Lower leg skin (tissue), 4 donors: ENCODE measurements at regions not wholly inside any gene's neighbourhood (a gene's known extent, or its start where the extent isn't known, plus 50 kb on each side); places are given as distances from the start of the nearest gene placed in this dataset.

Experiments used
- DNase-seq, 2 donors: peaks; one replicate each; pipeline ENCODE4 v3.0.0-alpha.2; 2019; ENCODE audit warnings: low spot score in 2 of 2
- H3K4me3 ChIP-seq: fragments of 200-600 bp; sonication (generic); 2 replicates; pipeline ENCODE4 v1.5.1; 2017; ENCODE audit warnings: mild to moderate bottlenecking, low read depth; ENCODE audit not compliant: poor library complexity, severe bottlenecking
- POLR2A ChIP-seq, 2 donors: fragments of 450-650 bp; IDR thresholded peaks; one replicate each; pipeline ENCODE4 v1.6.1; 2016 to 2017; ENCODE audit warnings: antibody characterized with exemption in 2 of 2, mild to moderate bottlenecking in 1 of 2, moderate library complexity in 1 of 2
- WGBS, 2 donors: methylation state at CpG; one replicate each; pipeline ENCODE4 v1.1.5; 2018; 5-methylcytosine and 5-hydroxymethylcytosine counted together
- intact Hi-C: fragments of 100-400 bp; cut with DNase I; formaldehyde crosslinking; loops from one replicate; pipeline ENCODE4 v1.15.0; 2023; ENCODE audit warnings: low total_unique reads
- TF ChIP-seq, protein P1 (sequence below), 3 donors: fragments of 450-650 bp; IDR thresholded peaks; one replicate each; pipeline ENCODE4 v1.5.1; 2016; ENCODE audit warnings: antibody characterized with exemption in 3 of 3, mild to moderate bottlenecking in 3 of 3, moderate library complexity in 2 of 3

DNA sequence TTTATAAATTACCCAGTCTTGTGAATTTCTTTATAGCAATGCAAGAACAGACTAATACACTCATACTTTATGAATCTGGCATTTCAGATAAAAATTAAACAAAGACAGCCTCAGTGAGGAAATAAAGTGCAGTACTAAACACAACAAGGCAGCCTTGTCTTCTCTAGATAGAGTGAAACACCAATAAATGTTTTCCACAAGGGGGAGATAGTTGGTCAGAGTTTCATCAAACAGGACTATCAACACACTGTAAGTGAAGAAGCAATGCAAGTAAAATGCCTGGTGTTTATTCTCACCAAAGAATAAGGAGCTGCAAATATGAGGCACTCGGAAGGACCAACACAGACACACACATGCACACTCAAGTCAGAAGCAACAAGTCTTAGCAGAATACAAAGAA is 62.8 kb downstream of the FAM9B start:
- no peak overlapping the region for H3K4me3 ChIP-seq
- 59 to 67% methylated on average over 1 of the region's 1 CpG for WGBS, 2 donors
- TF ChIP-seq, protein P1, sequence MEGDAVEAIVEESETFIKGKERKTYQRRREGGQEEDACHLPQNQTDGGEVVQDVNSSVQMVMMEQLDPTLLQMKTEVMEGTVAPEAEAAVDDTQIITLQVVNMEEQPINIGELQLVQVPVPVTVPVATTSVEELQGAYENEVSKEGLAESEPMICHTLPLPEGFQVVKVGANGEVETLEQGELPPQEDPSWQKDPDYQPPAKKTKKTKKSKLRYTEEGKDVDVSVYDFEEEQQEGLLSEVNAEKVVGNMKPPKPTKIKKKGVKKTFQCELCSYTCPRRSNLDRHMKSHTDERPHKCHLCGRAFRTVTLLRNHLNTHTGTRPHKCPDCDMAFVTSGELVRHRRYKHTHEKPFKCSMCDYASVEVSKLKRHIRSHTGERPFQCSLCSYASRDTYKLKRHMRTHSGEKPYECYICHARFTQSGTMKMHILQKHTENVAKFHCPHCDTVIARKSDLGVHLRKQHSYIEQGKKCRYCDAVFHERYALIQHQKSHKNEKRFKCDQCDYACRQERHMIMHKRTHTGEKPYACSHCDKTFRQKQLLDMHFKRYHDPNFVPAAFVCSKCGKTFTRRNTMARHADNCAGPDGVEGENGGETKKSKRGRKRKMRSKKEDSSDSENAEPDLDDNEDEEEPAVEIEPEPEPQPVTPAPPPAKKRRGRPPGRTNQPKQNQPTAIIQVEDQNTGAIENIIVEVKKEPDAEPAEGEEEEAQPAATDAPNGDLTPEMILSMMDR (IDR thresholded peaks at IDR 0.05) = no peak
- no peak for TF ChIP-seq POLR2A (IDR thresholded peaks at IDR 0.05)
- no peak for DNase-seq
- intact Hi-C loops = no loop called here

DNA sequence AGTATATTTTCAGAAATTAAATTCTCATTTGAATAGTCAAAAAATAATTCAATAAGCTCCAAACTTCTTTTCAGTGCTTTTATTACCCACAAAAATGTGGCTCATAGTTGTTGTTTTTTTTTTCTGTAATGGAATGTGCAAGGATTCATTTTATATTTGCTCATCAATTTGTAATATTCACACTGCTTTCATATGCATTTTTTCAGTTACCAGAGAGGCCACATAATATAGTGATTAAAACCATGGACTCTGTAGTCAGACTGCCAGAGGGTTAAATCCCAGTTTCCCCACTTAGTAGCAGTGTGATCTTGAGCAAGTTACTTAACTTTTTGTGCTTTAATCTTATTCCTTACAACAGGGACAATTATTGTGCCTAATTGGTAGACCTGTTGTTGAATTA is 64.5 kb downstream of the FAM9B start:
- TF ChIP-seq, protein P1 (IDR thresholded peaks at IDR 0.05) = no peak
- no peak for DNase-seq
- intact Hi-C loops = no loop called here
- H3K4me3 ChIP-seq = no peak overlapping the region

DNA sequence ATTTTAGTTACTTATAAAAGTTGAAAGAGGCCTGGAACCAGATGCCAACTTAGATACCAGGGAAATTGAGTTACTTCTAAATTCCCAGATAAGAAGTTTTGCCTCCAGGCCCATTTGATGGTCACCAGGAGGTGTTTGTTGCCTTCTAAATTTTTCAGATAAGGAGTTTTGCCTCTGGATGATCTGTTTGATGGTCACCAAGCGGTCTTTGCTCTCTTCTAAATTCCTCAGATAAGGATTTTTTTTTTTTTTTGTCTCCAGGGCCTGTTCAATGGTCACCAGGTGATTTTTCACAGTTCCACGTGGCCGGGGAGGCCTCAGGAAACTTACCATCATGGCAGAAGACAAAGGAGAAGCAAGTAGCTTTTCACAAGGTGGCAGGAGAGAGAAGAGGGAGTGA is 66.5 kb downstream of the FAM9B start:
- 70 to 87% methylated on average over 3 of the region's 3 CpGs for WGBS, 2 donors
- intact Hi-C loops = no loop called here
- TF ChIP-seq, protein P1 (IDR thresholded peaks at IDR 0.05) = no peak
- no peak for TF ChIP-seq POLR2A (IDR thresholded peaks at IDR 0.05)

DNA sequence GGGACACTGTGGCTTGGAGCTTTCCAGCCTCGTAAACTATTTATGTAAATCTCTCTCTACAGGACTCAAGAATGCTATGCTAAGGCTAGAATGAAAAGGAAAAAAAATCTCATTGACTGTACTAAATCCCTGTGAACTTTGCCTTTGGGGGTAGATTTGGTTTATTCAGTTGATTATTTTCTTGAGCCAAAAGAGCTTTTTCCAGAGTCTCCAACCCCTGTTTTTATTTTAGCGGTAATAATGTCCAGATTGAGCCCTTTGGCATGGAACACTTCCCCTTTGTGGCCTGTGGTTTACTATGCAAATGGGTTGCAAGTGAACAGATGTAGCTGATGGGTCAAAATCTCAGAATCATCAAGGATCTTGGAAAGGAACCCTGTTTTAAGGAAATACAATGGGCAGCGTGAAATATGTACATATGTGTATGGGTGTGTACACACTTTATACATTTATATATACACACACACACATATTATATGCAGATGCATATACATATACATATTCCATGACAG is 72.9 kb downstream of the FAM9B start:
- intact Hi-C loops = no loop called here
- WGBS, 2 donors = 50 to 63% methylated on average over 3 of the region's 3 CpGs
- no peak overlapping the region for H3K4me3 ChIP-seq
- DNase-seq = peak in 1 of 2 donors; percentile 14
- TF ChIP-seq, protein P1 (IDR thresholded peaks at IDR 0.05) = no peak
- no peak for TF ChIP-seq POLR2A (IDR thresholded peaks at IDR 0.05)

More for the DNA sequence above, 66.5 kb downstream of the FAM9B start:
- no peak for DNase-seq
- H3K4me3 ChIP-seq = no peak overlapping the region

DNA sequence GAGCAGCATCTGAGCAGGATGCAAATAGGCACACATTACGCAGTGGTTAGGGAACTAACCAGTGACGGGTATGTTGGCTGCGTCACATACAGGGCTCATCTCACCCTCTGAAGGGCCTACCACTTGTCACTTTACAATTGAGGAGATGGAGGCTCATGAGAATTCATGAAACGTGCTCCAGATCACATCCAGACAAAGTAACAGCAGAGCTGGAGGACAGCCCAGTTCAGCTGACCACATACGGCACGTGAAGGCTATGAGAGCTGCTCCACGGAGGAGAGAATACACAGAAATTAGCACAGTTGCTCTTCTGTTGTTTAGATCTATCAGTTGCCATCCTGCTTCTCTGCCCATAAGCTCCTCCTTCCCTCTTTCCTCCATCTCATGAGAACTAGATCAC is 78.4 kb downstream of the FAM9B start:
- DNase-seq = no peak
- intact Hi-C loops = no loop called here
- H3K4me3 ChIP-seq = no peak overlapping the region
- TF ChIP-seq, protein P1 (IDR thresholded peaks at IDR 0.05) = no peak
- no peak for TF ChIP-seq POLR2A (IDR thresholded peaks at IDR 0.05)
- WGBS, 2 donors = 79 to 82% methylated on average over 7 of the region's 7 CpGs

DNA sequence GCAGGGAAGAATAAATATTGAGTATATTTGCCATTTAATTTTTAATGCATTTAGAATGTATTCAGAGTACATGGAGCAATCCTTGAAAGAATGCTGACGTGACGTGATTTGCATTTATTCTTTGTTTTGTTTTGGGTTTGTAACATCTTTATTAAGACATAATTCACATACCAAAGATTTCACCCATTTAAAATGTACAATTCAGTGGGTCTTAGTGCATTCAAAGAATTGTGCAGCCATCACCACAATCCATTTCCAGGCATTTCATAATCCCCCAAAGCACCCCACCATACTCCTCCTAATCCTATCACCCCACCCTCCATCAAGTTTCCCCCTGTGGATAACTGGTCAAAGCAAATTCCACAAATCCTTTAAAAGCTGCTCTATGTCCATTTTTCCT is 87.4 kb downstream of the FAM9B start:
- DNase-seq = no peak
- intact Hi-C loops = no loop called here
- 67 to 71% methylated on average over 2 of the region's 2 CpGs for WGBS, 2 donors

More for the DNA sequence above, 87.4 kb downstream of the FAM9B start:
- TF ChIP-seq, protein P1 (IDR thresholded peaks at IDR 0.05) = no peak
- no peak for TF ChIP-seq POLR2A (IDR thresholded peaks at IDR 0.05)
- H3K4me3 ChIP-seq = no peak overlapping the region
